Activated CD8-positive, alpha-beta memory T cell treated with anti-CD3 and anti-CD28 coated beads for 24 hours (primary cell): ENCODE measurements at regions not wholly inside any gene's neighbourhood (a gene's known extent, or its start where the extent isn't known, plus 50 kb on each side); places are given as distances from the start of the nearest gene placed in this dataset.
A peak's percentile ranks its signal among the peaks of the same experiment; 100 is the strongest.
"Not testable (repeated sequence)": the region's sequence is repeated elsewhere in the genome, so short reads cannot be mapped to it uniquely, and the experiment has no call there.

ENCODE experiments used
- DNase-seq: peaks from one replicate; pipeline ENCODE4 v3.0.0-alpha.2; 2020

GRCh38 chr9:62837254-62837911 lies 1647.5 kb downstream of the SPATA31A7 start:
- DNase-seq, result peak; percentile 88

- DNase-seq, result peak; percentile 99
Observed at GRCh38 chr9:62838024-62838718, 1648.3 kb downstream of the SPATA31A7 start.

GRCh38 chr9:62839168-62839567 lies 1649.3 kb downstream of the SPATA31A7 start:
- not testable (repeated sequence) for DNase-seq

GRCh38 chr9:62843145-62843544 lies 1653.3 kb downstream of the SPATA31A7 start:
- DNase-seq, result not testable (repeated sequence)

- not testable (repeated sequence) for DNase-seq
Observed at GRCh38 chr9:62843706-62844290, 1654.0 kb downstream of the SPATA31A7 start.

- not testable (repeated sequence) for DNase-seq
Observed at GRCh38 chr9:62844681-62845185, 1654.9 kb downstream of the SPATA31A7 start.

GRCh38 chr9:62848258-62848657 lies 1658.4 kb downstream of the SPATA31A7 start:
- DNase-seq, result not testable (repeated sequence)

GRCh38 chr9:62849991-62850390 lies 1660.2 kb downstream of the SPATA31A7 start:
- DNase-seq, result not testable (repeated sequence)

- not testable (repeated sequence) for DNase-seq
Observed at GRCh38 chr9:62857280-62857679, 1667.4 kb downstream of the SPATA31A7 start.

- DNase-seq, result not testable (repeated sequence)
Observed at GRCh38 chr9:62858240-62858639, 1668.4 kb downstream of the SPATA31A7 start.

GRCh38 chr9:62860939-62861860 lies 1671.4 kb downstream of the SPATA31A7 start:
- not testable (repeated sequence) for DNase-seq

- DNase-seq, result not testable (repeated sequence)
Observed at GRCh38 chr9:62862180-62862579, 1672.3 kb downstream of the SPATA31A7 start.

GRCh38 chr9:62863319-62863718 lies 1673.5 kb downstream of the SPATA31A7 start:
- DNase-seq, result not testable (repeated sequence)

- not testable (repeated sequence) for DNase-seq
Observed at GRCh38 chr9:62863867-62864266, 1674.0 kb downstream of the SPATA31A7 start.

GRCh38 chr9:62864481-62865469 lies 1674.9 kb downstream of the SPATA31A7 start:
- DNase-seq, result not testable (repeated sequence)

GRCh38 chr9:62869061-62869460 lies 1679.2 kb downstream of the SPATA31A7 start:
- DNase-seq, result not testable (repeated sequence)

GRCh38 chr9:62871765-62872164 lies 1681.9 kb downstream of the SPATA31A7 start:
- DNase-seq, result not testable (repeated sequence)

GRCh38 chr9:62874213-62874612 lies 1684.4 kb downstream of the SPATA31A7 start:
- DNase-seq, result not testable (repeated sequence)

- not testable (repeated sequence) for DNase-seq
Observed at GRCh38 chr9:62874745-62875599, 1685.1 kb downstream of the SPATA31A7 start.

- DNase-seq, result not testable (repeated sequence)
Observed at GRCh38 chr9:62877552-62877951, 1687.7 kb downstream of the SPATA31A7 start.
